Uterus (tissue), 2 donors: ENCODE measurements at regions not wholly inside any gene's neighbourhood (a gene's known extent, or its start where the extent isn't known, plus 50 kb on each side); places are given as distances from the start of the nearest gene placed in this dataset.

ENCODE experiments used
- POLR2A ChIP-seq, 2 donors: fragments of 450-650 bp; IDR thresholded peaks; one replicate each; pipeline ENCODE4 v1.6.1; 2016; ENCODE audit warnings: antibody characterized with exemption in 2 of 2, mild to moderate bottlenecking in 1 of 2, moderate library complexity in 1 of 2
- TF ChIP-seq, protein P1 (sequence below), 4 experiments: fragments of 200-600 bp in 2 of 4; fragments of 450-650 bp in 2 of 4; sonication (generic) in 2 of 4; IDR thresholded peaks; one replicate each; pipeline ENCODE4 v1.5.1; 2016 to 2019; ENCODE audit warnings: antibody characterized with exemption in 4 of 4, mild to moderate bottlenecking in 2 of 4, moderate library complexity in 1 of 4

DNA sequence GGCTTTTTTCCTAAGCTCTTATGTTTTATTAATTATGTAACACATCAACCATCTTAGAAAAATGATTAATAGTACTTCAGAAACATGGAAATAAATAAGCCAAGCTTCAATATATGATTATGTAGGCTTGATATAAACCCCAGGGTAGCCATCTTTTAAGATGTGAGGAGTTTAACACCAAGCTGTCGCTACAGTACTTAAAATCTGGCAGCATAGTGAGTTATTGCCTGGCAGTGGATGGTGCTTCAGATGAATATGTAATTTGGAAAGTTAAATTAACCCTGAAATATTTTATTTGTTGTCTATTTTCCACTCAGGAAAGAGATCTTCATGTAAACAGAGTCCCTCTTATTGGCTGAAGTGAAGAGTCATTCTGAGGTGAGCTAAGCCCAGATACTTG lies 339.0 kb upstream of the ZFP64 start:
- TF ChIP-seq, protein P1, sequence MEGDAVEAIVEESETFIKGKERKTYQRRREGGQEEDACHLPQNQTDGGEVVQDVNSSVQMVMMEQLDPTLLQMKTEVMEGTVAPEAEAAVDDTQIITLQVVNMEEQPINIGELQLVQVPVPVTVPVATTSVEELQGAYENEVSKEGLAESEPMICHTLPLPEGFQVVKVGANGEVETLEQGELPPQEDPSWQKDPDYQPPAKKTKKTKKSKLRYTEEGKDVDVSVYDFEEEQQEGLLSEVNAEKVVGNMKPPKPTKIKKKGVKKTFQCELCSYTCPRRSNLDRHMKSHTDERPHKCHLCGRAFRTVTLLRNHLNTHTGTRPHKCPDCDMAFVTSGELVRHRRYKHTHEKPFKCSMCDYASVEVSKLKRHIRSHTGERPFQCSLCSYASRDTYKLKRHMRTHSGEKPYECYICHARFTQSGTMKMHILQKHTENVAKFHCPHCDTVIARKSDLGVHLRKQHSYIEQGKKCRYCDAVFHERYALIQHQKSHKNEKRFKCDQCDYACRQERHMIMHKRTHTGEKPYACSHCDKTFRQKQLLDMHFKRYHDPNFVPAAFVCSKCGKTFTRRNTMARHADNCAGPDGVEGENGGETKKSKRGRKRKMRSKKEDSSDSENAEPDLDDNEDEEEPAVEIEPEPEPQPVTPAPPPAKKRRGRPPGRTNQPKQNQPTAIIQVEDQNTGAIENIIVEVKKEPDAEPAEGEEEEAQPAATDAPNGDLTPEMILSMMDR (IDR thresholded peaks at IDR 0.05), result no peak
- TF ChIP-seq POLR2A (IDR thresholded peaks at IDR 0.05), result no peak
